ENCODE measurements at regions not wholly inside any gene's neighbourhood (a gene's known extent, or its start where the extent isn't known, plus 50 kb on each side); places are given as distances from the start of the nearest gene placed in this dataset.

DNA sequence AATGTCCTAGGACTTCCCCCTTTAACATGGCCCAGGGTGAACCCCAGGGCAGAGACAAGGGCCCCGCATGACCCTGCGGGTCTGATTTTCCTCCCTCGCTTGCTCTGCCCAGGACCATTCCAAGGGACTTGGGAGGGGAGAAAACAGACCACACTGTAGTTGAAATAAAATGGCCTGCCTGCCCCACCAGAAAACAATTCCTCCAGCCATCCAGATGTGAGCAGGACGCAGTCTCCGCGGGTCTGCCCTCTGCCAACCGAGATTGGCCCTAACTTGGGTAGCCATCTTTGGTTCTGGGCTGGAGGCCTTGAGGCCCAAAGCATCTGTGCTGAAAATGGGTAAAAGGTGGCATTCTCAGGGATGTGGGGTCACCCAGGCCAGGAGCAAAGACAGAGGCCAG lies 75.5 kb downstream of the RFLNA start:
- no peak for DNase-seq (ENCODE audit: low read depth in 2 of 2)

DNA sequence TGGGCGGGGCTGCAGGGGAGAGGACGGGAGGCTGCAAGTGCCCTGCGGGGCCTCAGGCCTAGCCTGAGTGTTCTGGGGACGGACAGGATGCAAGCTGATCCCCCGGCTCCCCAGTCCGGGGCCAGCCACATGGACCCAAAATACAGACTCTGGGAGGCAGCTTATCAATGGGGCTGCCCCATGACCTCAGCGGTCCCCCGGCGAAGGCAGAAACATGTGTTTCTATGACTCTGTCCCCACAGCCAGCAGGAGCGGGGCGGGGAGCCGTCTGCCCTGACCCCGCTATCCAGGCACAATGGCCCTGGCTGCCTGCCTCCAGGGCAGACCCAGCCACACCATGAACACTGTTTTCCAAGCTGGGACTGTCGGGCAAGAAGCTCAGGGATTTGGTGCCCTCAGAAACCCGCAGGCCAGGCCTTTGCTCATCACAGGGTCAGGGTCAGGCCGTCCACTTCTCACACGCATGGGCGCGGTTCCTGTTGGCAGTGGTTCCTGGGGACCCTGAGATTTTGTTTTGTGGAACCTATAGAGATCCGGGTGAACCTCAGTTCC lies 75.0 kb downstream of the RFLNA start:
- no peak for DNase-seq (ENCODE audit: low read depth in 2 of 2)

DNA sequence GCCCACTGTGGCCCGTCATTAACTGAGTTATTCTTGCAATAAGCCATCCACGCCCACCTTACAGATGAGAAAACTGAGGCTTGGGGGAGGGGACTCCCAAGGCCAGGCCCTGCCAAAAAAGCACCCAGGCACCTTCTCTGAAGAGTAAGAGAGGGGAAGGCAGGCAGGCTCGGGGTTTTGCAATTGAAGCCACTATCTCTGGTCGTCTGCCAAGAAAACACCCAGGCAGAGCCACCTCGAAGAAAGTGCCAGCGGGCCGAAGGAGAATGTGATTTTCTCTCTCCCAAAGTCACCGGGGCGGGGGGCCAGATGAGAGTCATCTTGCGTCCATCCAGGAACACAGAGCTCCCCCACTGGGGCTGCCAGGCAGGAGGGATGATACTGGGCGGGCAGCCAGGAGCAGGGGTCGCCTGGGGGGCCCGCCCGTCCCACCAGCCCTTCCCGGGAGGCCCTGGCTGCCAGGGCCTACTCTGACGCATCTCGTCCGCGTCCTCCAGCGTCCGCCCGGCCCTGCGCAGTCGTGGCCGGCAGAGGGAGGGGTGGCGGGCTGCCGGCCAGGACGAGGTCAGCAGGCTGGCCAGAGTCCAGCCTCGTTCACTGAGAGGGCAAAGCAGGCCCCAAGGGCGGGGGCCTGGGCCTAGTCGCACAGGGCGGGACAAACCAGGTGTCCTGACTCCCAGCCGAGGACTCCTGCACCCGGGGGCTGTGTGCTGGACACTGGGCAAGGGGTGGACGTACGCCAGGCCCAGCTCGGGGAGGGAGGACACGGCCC lies 74.3 kb downstream of the RFLNA start:
- DNase-seq (ENCODE audit: low read depth in 2 of 2), result no peak

DNA sequence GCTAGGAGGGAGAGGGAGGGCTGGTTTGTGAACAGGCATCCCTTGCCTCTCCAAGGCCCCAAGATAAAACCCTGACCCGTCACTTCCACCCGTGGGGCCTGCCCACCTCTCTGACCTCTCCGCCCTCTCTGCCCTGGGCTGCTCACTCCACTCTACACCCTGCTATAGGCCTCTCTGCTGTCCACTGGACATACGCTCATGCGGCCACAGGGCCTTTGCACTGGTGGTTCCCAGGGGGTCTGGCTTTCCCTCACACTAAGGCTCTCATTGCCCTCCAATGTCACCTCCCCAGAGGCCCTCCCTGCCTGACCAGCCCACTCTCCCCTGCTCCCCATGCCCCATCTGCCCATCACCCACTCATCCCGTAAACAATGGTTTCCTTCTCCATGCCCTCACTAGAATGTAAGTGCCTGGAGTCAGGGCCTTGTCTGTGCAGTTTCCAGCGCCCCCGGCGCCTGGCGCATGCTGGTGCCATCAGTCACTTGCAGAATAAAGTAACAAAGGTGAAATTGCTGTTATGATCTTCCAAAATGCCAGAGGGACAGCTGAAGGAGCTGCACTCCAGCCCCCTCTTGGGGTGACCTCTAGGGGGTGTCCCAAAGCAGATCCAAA lies 73.6 kb downstream of the RFLNA start:
- no peak for DNase-seq (ENCODE audit: low read depth in 2 of 2)

GRCh38 chr12:124365726-124366430 lies 71.0 kb downstream of the RFLNA start:
- no peak for DNase-seq (ENCODE audit: low read depth in 2 of 2)
